GM12892 (cell line): ENCODE measurements at regions not wholly inside any gene's neighbourhood (a gene's known extent, or its start where the extent isn't known, plus 50 kb on each side); places are given as distances from the start of the nearest gene placed in this dataset.
"Not testable (repeated sequence)": the region's sequence is repeated elsewhere in the genome, so short reads cannot be mapped to it uniquely, and the experiment has no call there.

Experiments
- DNase-seq: peaks from one replicate; pipeline ENCODE4 v3.0.0; 2011; ENCODE audit not compliant: insufficient read length
- FAIRE-seq: peaks from 2 replicates; lab custom pipeline; 2011; peaks lifted over from hg19 to GRCh38; lab: Jason Lieb, UNC
- POLR2A ChIP-seq: IDR thresholded peaks from 2 replicates; pipeline ENCODE4 v1.6.1; 2011; ENCODE audit warnings: low read depth, low read length, control low read depth
- POLR2AphosphoS5 ChIP-seq: IDR thresholded peaks from 2 replicates; pipeline ENCODE4 v1.6.1; 2011; ENCODE audit warnings: low read depth, low read length, control low read depth
- TAF1 ChIP-seq: IDR thresholded peaks from 2 replicates; pipeline ENCODE4 v1.6.1; 2011; ENCODE audit warnings: low read depth, mild to moderate bottlenecking, control low read depth, low read length, borderline replicate concordance

GRCh38 chr3:161607056-161607455, 110.4 kb downstream of the OTOL1 start:
- TF ChIP-seq TAF1: no peak
- no peak for TF ChIP-seq POLR2A
- no peak for TF ChIP-seq POLR2AphosphoS5
- DNase-seq (no peak), FAIRE-seq (no peak)

- DNase-seq (no peak), FAIRE-seq (no peak)
- TF ChIP-seq POLR2AphosphoS5: no peak
- TF ChIP-seq TAF1: no peak
- TF ChIP-seq POLR2A: no peak
These were observed 122.7 kb downstream of the OTOL1 start for GRCh38 chr3:161619351-161619750.

- no peak for TF ChIP-seq POLR2AphosphoS5
- TF ChIP-seq TAF1: no peak
- no peak for TF ChIP-seq POLR2A
- no peak for DNase-seq
These were observed 134.2 kb downstream of the OTOL1 start for GRCh38 chr3:161630794-161631193.

GRCh38 chr3:161631536-161631935, 134.9 kb downstream of the OTOL1 start:
- TF ChIP-seq TAF1: no peak
- no peak for TF ChIP-seq POLR2AphosphoS5
- TF ChIP-seq POLR2A: no peak
- DNase-seq (no peak), FAIRE-seq (no peak)

More at GRCh38 chr3:161630794-161631193, 134.2 kb downstream of the OTOL1 start:
- no peak for FAIRE-seq

- no peak for FAIRE-seq
- TF ChIP-seq POLR2AphosphoS5 (no peak), POLR2A (no peak)
- DNase-seq: no peak
These were observed 141.0 kb downstream of the OTOL1 start for GRCh38 chr3:161637559-161637958.

GRCh38 chr3:161639095-161639494, 142.5 kb downstream of the OTOL1 start:
- not testable (repeated sequence) for DNase-seq, FAIRE-seq

GRCh38 chr3:161640181-161640580, 143.6 kb downstream of the OTOL1 start:
- FAIRE-seq (no peak), DNase-seq (no peak)
- TF ChIP-seq POLR2A (no peak), TAF1 (no peak), POLR2AphosphoS5 (no peak)

- FAIRE-seq (no peak), DNase-seq (no peak)
- TF ChIP-seq TAF1 (no peak), POLR2AphosphoS5 (no peak), POLR2A (no peak)
These were observed 144.7 kb downstream of the OTOL1 start for GRCh38 chr3:161641287-161641686.

- TF ChIP-seq POLR2AphosphoS5 (no peak), POLR2A (no peak), TAF1 (no peak)
These were observed 148.5 kb downstream of the OTOL1 start for GRCh38 chr3:161644891-161645635.

GRCh38 chr3:161647936-161648470, 151.4 kb downstream of the OTOL1 start:
- TF ChIP-seq TAF1 (no peak), POLR2A (no peak), POLR2AphosphoS5 (no peak)
- FAIRE-seq (no peak), DNase-seq (no peak)

More at GRCh38 chr3:161644891-161645635, 148.5 kb downstream of the OTOL1 start:
- DNase-seq (no peak), FAIRE-seq (no peak)

- no peak for DNase-seq
- no peak for FAIRE-seq
- TF ChIP-seq POLR2AphosphoS5 (no peak), POLR2A (no peak), TAF1 (no peak)
These were observed 153.4 kb downstream of the OTOL1 start for GRCh38 chr3:161649900-161650484.

- DNase-seq (no peak), FAIRE-seq (no peak)
- TF ChIP-seq POLR2AphosphoS5: no peak
These were observed 161.2 kb downstream of the OTOL1 start for GRCh38 chr3:161657786-161658185.
